ENCODE measurements at regions not wholly inside any gene's neighbourhood (a gene's known extent, or its start where the extent isn't known, plus 50 kb on each side); places are given as distances from the start of the nearest gene placed in this dataset.

GRCh38 chr14:87171141-87171540 lies 821.8 kb downstream of the GALC start:
- DNase-seq (ENCODE audit: low read depth): no peak
- H3K4me3 ChIP-seq (ENCODE audit: low read depth, low read length): no peak overlapping the region

GRCh38 chr14:87170179-87170578 lies 822.8 kb downstream of the GALC start:
- DNase-seq (ENCODE audit: low read depth): no peak
- no peak overlapping the region for H3K4me3 ChIP-seq (ENCODE audit: low read depth, low read length)

- H3K4me3 ChIP-seq (ENCODE audit: low read depth, low read length): no peak overlapping the region
- no peak for DNase-seq (ENCODE audit: low read depth)
Observed at GRCh38 chr14:87169362-87169761, 823.6 kb downstream of the GALC start.

DNA sequence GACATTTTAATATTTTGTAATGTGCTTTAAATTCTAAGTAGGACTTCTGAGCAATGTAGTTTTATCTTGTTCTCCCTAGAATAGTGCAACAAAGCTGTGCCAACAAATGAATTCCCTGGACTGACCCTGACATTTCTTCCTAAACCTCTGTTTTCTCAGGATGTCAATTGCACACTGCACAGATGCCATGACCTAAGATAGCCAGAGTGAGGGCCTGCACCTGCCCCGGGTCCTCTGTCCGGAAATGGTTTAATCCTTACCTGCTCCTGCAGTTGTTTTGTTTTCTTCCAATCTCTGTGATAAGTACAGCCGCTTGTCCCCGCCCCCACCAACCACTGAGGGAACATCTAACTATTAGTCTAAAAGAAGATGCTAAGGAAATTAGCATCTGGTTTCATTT lies 831.5 kb downstream of the GALC start:
- DNase-seq (ENCODE audit: low read depth): no peak
- no peak overlapping the region for H3K4me3 ChIP-seq (ENCODE audit: low read depth, low read length)

DNA sequence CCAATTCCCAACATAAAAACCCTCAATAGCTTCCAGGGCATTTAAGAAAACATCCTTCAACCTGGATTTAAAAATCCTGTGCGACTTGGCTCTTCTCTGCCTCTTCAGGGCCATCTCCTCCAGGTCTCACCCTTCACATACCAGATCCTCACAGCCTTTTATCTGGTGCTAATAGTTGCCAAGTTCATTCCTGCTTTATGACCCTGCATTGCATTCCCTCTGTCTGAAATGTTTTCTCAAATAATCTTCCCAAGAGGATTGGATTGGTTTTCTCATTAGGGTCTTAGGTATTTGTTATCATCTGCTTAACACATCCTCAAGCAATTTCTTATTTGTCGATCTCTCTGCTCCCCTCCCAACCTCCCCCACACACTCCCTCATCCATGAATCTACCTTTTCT lies 832.0 kb downstream of the GALC start:
- H3K4me3 ChIP-seq (ENCODE audit: low read depth, low read length): no peak overlapping the region
- no peak for DNase-seq (ENCODE audit: low read depth)

DNA sequence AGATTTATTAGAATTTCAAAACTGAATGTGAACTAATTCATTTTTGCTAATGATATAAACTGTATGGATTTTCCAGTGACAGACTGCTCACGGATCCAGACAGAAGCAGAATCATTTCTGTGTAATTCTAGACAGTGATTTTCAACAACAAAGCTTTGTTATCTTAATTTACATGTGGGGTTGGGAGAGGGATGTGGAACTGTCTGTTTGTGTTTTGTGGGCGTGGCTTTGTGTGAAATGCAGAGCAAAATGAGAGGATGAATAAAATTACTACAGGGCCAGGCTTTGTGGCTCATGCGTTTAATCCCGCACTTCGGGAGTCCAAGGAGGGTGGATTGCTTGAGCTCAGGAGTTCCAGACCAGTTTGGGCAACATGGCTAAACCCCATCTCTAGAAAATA lies 834.7 kb downstream of the GALC start:
- DNase-seq (ENCODE audit: low read depth): no peak
- no peak overlapping the region for H3K4me3 ChIP-seq (ENCODE audit: low read depth, low read length)

- no peak for DNase-seq (ENCODE audit: low read depth)
- H3K4me3 ChIP-seq (ENCODE audit: low read depth, low read length): no peak overlapping the region
Observed at GRCh38 chr14:87156878-87157277, 836.1 kb downstream of the GALC start.

- no peak for DNase-seq (ENCODE audit: low read depth)
- no peak overlapping the region for H3K4me3 ChIP-seq (ENCODE audit: low read depth, low read length)
Observed at GRCh38 chr14:87155856-87156488, 837.0 kb downstream of the GALC start.

GRCh38 chr14:87153901-87154300 lies 839.1 kb downstream of the GALC start:
- no peak for DNase-seq (ENCODE audit: low read depth)

GRCh38 chr14:87153391-87153790 lies 839.6 kb downstream of the GALC start:
- no peak for DNase-seq (ENCODE audit: low read depth)
- no peak overlapping the region for H3K4me3 ChIP-seq (ENCODE audit: low read depth, low read length)

More at GRCh38 chr14:87153901-87154300, 839.1 kb downstream of the GALC start:
- no peak overlapping the region for H3K4me3 ChIP-seq (ENCODE audit: low read depth, low read length)

DNA sequence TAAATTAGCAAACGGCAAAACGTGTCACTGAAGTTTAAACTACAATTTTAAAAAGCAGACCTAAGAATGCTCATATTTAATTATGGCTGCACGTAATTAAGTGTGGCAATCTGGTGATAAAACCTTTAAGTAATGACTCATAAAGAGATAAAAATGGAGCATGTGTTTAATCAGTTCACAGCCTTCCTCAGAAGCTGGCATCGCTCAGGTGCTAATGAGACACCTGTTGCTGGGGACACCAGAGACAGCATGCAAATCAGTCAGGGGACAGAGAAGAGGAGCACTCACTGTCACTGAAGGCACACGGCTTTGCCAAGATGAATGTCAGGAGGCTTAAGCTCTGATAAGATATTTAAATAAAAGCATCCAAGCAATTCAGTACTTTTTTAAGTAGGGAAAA lies 840.3 kb downstream of the GALC start:
- H3K4me3 ChIP-seq (ENCODE audit: low read depth, low read length): no peak overlapping the region
- no peak for DNase-seq (ENCODE audit: low read depth)

GRCh38 chr14:87149583-87150354 lies 843.2 kb downstream of the GALC start:
- no peak overlapping the region for H3K4me3 ChIP-seq (ENCODE audit: low read depth, low read length)
- peak; percentile 21 for DNase-seq (ENCODE audit: low read depth)

- no peak for DNase-seq (ENCODE audit: low read depth)
- H3K4me3 ChIP-seq (ENCODE audit: low read depth, low read length): no peak overlapping the region
Observed at GRCh38 chr14:87148655-87149054, 844.3 kb downstream of the GALC start.

DNA sequence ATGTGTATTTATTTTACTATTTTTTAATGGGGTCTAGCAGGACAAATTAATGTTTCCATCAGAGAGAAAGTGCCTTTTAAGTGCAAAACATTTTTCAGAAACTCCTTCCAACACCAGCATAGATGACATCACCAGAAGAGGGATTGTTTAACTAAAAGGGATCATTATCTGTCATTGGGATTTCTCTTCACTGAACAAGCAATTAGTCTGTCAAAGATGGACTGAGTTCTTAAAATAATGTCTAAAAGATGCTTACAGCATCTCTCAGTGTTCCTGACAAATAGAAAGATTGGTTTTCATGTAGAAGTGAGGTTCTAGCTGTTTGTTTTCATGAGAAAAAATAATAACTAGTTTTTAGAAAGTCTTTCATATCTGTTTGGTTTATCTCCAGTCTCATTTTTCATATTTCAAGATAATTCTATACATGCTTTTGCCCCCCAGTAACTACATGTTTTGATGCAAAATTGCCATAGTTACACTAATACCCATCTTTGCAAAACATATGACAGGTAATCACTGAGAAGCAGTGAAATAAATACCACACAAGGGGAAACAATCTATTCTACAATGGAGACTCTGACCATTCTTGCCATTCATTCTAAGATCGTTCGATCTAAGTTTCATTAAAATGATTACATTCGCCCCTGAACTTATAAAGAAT lies 850.3 kb downstream of the GALC start:
- no peak overlapping the region for H3K4me3 ChIP-seq (ENCODE audit: low read depth, low read length)

GRCh38 chr14:87141801-87142200 lies 851.2 kb downstream of the GALC start:
- H3K4me3 ChIP-seq (ENCODE audit: low read depth, low read length): no peak overlapping the region
- no peak for DNase-seq (ENCODE audit: low read depth)

More for the DNA sequence above, 850.3 kb downstream of the GALC start:
- DNase-seq (ENCODE audit: low read depth): no peak

GRCh38 chr14:87139299-87139698 lies 853.7 kb downstream of the GALC start:
- H3K4me3 ChIP-seq (ENCODE audit: low read depth, low read length): no peak overlapping the region
- DNase-seq (ENCODE audit: low read depth): no peak

DNA sequence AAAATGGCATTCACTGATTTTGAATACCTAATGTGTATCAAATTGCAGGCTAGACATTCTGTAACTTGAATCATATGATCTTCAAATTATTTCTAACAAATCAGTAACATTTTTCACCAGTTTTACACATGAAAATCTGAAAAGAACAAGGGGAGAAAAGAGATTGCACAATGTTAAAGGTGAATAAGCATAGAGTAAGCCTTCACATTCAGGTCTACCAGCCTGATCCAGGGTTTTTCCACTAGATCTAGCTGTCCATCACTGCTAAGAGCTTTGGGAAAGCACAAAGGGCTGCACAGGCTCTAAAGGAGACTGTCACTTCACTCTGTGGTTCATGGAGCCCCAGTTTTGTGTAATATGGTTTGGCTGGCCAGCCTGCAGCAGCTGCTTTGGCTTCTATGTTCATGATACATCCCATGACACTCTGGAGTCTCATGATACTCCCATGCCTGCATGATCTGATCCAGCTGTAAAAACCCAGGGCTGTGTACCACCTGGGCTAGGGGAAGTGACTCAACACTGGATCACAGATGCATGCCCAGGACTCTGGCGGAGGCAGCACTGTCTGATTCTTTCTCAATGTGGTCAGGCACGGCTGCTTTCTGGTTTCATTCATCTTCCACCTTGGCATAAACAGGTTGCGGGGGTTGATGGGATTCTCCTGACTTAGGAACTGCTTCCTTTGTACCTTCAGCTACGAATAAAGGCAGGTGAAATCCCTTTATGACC lies 859.7 kb downstream of the GALC start:
- DNase-seq (ENCODE audit: low read depth): peak; percentile 69
- H3K4me3 ChIP-seq (ENCODE audit: low read depth, low read length): no peak overlapping the region

GRCh38 chr14:87131879-87132278 lies 861.1 kb downstream of the GALC start:
- DNase-seq (ENCODE audit: low read depth): peak; percentile 20

DNA sequence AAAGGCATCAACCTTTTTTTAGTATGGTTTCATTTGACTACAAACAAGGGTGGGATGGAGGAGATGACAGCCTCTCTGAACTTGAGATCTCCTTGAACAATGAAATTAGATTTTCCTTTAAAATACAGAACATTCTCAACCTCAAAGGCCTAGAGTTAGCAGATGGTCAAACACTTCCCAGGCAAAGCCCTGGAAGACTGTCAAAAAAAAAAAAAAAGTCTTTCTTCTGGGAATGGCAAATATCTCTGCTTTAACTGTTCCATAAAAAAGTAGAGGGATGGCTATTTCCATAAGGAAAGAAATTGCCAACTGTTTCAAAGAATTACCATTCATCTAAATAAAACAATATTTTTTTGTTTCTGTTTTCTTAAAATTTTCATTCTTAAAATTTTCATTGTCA lies 870.8 kb downstream of the GALC start:
- DNase-seq (ENCODE audit: low read depth): no peak
- no peak overlapping the region for H3K4me3 ChIP-seq (ENCODE audit: low read depth, low read length)

More at GRCh38 chr14:87131879-87132278, 861.1 kb downstream of the GALC start:
- H3K4me3 ChIP-seq (ENCODE audit: low read depth, low read length): no peak overlapping the region

- H3K4me3 ChIP-seq (ENCODE audit: low read depth, low read length): no peak overlapping the region
- DNase-seq (ENCODE audit: low read depth): no peak
Observed at GRCh38 chr14:87121716-87122115, 871.3 kb downstream of the GALC start.

All from skeletal muscle cell (primary cell).